ENCODE measurements at regions not wholly inside any gene's neighbourhood (a gene's known extent, or its start where the extent isn't known, plus 50 kb on each side); places are given as distances from the start of the nearest gene placed in this dataset.

- no peak for DNase-seq (ENCODE audit: low read depth in 1 of 2, low spot score in 1 of 2)
- in situ Hi-C loops (cut with HindIII; ENCODE audit: low pct_unique_long_range_greater_than_20kb, low sequenced_read_pairs) = no loop called here
- TF ChIP-seq JUND (IDR thresholded peaks at IDR 0.05; ENCODE audit: low read depth) = no peak
Observed at GRCh38 chr2:107584577-107584976, 242.1 kb upstream of the RGPD4 start.

- DNase-seq (ENCODE audit: low read depth in 1 of 2, low spot score in 1 of 2) = no peak
- in situ Hi-C loops (cut with HindIII; ENCODE audit: low pct_unique_long_range_greater_than_20kb, low sequenced_read_pairs) = no loop called here
- TF ChIP-seq JUND (IDR thresholded peaks at IDR 0.05; ENCODE audit: low read depth) = no peak
Observed at GRCh38 chr2:107585851-107586250, 240.8 kb upstream of the RGPD4 start.

- DNase-seq (ENCODE audit: low read depth in 1 of 2, low spot score in 1 of 2) = no peak
- TF ChIP-seq JUND (IDR thresholded peaks at IDR 0.05; ENCODE audit: low read depth) = no peak
- in situ Hi-C loops (cut with HindIII; ENCODE audit: low pct_unique_long_range_greater_than_20kb, low sequenced_read_pairs) = no loop called here
Observed at GRCh38 chr2:107588181-107588580, 238.5 kb upstream of the RGPD4 start.

DNA sequence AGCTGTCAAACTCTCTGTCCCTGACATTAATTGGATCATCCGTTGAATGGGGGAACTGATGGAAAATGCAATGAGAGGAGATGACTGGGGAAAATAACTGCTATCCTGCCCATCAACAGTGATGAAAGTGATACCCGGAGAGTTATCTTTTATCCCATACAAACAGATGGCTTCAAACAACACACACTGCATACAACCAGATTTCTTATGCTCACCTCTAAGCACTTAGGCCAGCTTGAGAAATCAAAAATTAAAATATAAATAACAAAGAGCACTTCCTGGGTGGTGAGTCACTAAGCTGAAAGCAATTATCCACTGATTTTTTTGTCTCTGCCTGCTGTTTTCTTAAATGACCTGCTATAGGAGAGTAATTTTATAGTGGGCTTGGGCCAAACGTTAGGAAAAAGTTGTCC, 237.6 kb upstream of the RGPD4 start:
- no peak for TF ChIP-seq JUND (IDR thresholded peaks at IDR 0.05; ENCODE audit: low read depth)
- DNase-seq (ENCODE audit: low read depth in 1 of 2, low spot score in 1 of 2) = no peak
- in situ Hi-C loops (cut with HindIII; ENCODE audit: low pct_unique_long_range_greater_than_20kb, low sequenced_read_pairs) = no loop called here

GRCh38 chr2:107591561-107592279, 235.0 kb upstream of the RGPD4 start:
- TF ChIP-seq JUND (IDR thresholded peaks at IDR 0.05; ENCODE audit: low read depth) = no peak
- in situ Hi-C loops (cut with HindIII; ENCODE audit: low pct_unique_long_range_greater_than_20kb, low sequenced_read_pairs) = no loop called here
- DNase-seq (ENCODE audit: low read depth in 1 of 2, low spot score in 1 of 2) = no peak

DNA sequence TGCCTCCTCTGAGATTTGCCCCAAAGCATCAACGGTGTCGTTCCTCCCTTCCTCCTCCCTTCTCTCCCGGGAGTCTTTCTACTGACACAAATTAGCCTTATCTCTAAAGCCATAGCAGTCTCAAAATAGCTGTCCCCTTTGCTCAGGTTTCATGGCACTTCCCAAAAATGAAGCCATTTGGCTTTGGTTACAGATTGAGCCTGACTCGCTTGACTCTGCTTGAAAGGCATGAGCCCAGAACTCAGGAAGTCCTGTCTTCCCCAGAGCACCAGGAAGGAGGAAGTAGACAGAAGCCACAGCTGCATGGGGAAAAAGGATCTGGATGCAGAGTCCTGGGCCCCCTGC, 234.4 kb upstream of the RGPD4 start:
- no peak for TF ChIP-seq JUND (IDR thresholded peaks at IDR 0.05; ENCODE audit: low read depth)
- in situ Hi-C loops (cut with HindIII; ENCODE audit: low pct_unique_long_range_greater_than_20kb, low sequenced_read_pairs) = no loop called here
- no peak for DNase-seq (ENCODE audit: low read depth in 1 of 2, low spot score in 1 of 2)

DNA sequence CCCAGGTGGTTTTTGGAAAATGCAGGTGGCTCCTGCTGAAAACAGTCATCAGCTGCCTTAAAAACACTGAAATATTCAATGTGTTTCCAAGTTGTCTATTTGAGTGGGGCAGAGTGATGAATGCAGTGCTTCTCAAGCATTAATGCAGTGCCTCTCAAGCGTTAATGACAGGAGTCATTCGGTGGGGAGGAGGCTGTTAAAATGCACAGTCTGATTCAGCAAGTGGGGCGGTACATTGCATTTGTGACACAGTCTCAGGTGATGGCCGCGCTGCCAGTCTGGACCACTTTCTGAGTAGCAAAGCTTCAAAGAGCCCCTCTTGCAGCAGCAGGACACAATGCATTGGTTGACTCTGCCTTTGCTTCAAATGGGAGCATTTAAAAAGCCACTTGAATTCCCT, 231.4 kb upstream of the RGPD4 start:
- TF ChIP-seq JUND (IDR thresholded peaks at IDR 0.05; ENCODE audit: low read depth) = no peak
- in situ Hi-C loops (cut with HindIII; ENCODE audit: low pct_unique_long_range_greater_than_20kb, low sequenced_read_pairs) = no loop called here

GRCh38 chr2:107595749-107596148, 230.9 kb upstream of the RGPD4 start:
- DNase-seq (ENCODE audit: low read depth in 1 of 2, low spot score in 1 of 2) = no peak
- no peak for TF ChIP-seq JUND (IDR thresholded peaks at IDR 0.05; ENCODE audit: low read depth)
- in situ Hi-C loops (cut with HindIII; ENCODE audit: low pct_unique_long_range_greater_than_20kb, low sequenced_read_pairs) = no loop called here

More for the DNA sequence above, 231.4 kb upstream of the RGPD4 start:
- DNase-seq (ENCODE audit: low read depth in 1 of 2, low spot score in 1 of 2) = no peak

GRCh38 chr2:107597507-107597906, 229.2 kb upstream of the RGPD4 start:
- TF ChIP-seq JUND (IDR thresholded peaks at IDR 0.05; ENCODE audit: low read depth) = no peak
- no peak for DNase-seq (ENCODE audit: low read depth in 1 of 2, low spot score in 1 of 2)
- in situ Hi-C loops (cut with HindIII; ENCODE audit: low pct_unique_long_range_greater_than_20kb, low sequenced_read_pairs) = no loop called here

- in situ Hi-C loops (cut with HindIII; ENCODE audit: low pct_unique_long_range_greater_than_20kb, low sequenced_read_pairs) = no loop called here
- TF ChIP-seq JUND (IDR thresholded peaks at IDR 0.05; ENCODE audit: low read depth) = no peak
- no peak for DNase-seq (ENCODE audit: low read depth in 1 of 2, low spot score in 1 of 2)
Observed at GRCh38 chr2:107602801-107603200, 223.9 kb upstream of the RGPD4 start.

DNA sequence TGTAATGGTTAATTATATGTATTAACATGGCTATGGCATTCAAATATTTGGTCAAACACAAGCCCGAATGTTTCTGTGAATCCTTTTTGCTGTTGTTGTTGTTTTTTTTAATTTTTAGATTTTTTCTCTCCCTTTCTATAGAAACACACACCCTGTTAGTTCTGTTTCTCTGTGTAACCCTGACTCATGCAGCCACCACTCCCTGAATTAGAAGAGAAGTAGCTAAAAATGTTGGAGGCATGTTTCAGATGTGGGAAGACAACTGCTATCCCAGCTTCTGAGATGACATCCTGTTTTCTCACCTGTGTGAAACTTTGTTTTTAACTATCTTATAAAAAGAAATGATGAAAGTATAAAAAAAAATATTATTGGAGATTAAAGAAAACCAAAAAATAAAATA, 219.6 kb upstream of the RGPD4 start:
- no peak for DNase-seq (ENCODE audit: low read depth in 1 of 2, low spot score in 1 of 2)
- no peak for TF ChIP-seq JUND (IDR thresholded peaks at IDR 0.05; ENCODE audit: low read depth)
- in situ Hi-C loops (cut with HindIII; ENCODE audit: low pct_unique_long_range_greater_than_20kb, low sequenced_read_pairs) = no loop called here

DNA sequence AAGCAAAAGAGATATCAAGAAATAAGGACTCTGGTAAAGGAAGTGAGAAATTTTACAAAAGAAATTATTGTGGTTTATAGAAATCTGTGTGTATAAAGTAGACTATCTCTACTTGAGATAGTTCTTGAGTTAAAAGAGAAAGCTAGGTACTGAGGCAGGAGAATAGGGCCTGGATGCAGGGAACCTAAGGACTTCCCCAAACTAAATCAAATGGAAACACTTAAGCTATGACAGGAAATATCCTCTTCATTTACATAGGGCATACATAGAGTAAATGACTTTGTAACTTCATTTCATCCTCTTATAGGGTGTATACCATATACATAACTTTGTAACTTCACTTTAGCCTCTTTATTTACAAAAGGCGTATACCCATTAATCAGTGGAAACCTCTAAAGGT, 219.2 kb upstream of the RGPD4 start:
- no peak for TF ChIP-seq JUND (IDR thresholded peaks at IDR 0.05; ENCODE audit: low read depth)
- DNase-seq (ENCODE audit: low read depth in 1 of 2, low spot score in 1 of 2) = no peak
- in situ Hi-C loops (cut with HindIII; ENCODE audit: low pct_unique_long_range_greater_than_20kb, low sequenced_read_pairs) = no loop called here

GRCh38 chr2:107615039-107615438, 211.7 kb upstream of the RGPD4 start:
- TF ChIP-seq JUND (IDR thresholded peaks at IDR 0.05; ENCODE audit: low read depth) = no peak
- in situ Hi-C loops (cut with HindIII; ENCODE audit: low pct_unique_long_range_greater_than_20kb, low sequenced_read_pairs) = no loop called here
- no peak for DNase-seq (ENCODE audit: low read depth in 1 of 2, low spot score in 1 of 2)

GRCh38 chr2:107618769-107619168, 207.9 kb upstream of the RGPD4 start:
- no peak for DNase-seq (ENCODE audit: low read depth in 1 of 2, low spot score in 1 of 2)
- in situ Hi-C loops (cut with HindIII; ENCODE audit: low pct_unique_long_range_greater_than_20kb, low sequenced_read_pairs) = no loop called here
- TF ChIP-seq JUND (IDR thresholded peaks at IDR 0.05; ENCODE audit: low read depth) = no peak
